Prostate gland (tissue), 2 donors: ENCODE measurements at regions not wholly inside any gene's neighbourhood (a gene's known extent, or its start where the extent isn't known, plus 50 kb on each side); places are given as distances from the start of the nearest gene placed in this dataset.

Experiments
- DNase-seq: peaks from one replicate; pipeline ENCODE4 v3.0.0-alpha.2; 2019; ENCODE audit warnings: low spot score
- H3K27ac ChIP-seq, 2 donors: fragments of 200-600 bp; sonication (generic); 2 replicates each; pipeline ENCODE4 v1.5.1; 2017 to 2019
- H3K27me3 ChIP-seq: fragments of 200-600 bp; sonication (generic); replicated peaks from 2 replicates; pipeline ENCODE4 v1.5.1; 2019; ENCODE audit not compliant: insufficient read depth
- H3K36me3 ChIP-seq, 2 donors: fragments of 200-600 bp; sonication (generic); 1 replicate in 1 of 2; 2 replicates in 1 of 2; pipeline versions ENCODE4 v1.5.1 to v1.8.1; 2017 to 2019
- H3K4me1 ChIP-seq: fragments of 200-600 bp; sonication (generic); replicated peaks from 2 replicates; pipeline ENCODE4 v1.5.1; 2019
- H3K4me3 ChIP-seq, 2 donors: fragments of 200-600 bp; sonication (generic); 2 replicates each; pipeline ENCODE4 v1.5.1; 2017 to 2019
- H3K9me3 ChIP-seq: fragments of 200-600 bp; sonication (generic); 2 replicates; pipeline ENCODE4 v1.5.1; 2017
- CTCF ChIP-seq, 4 experiments: fragments of 200-600 bp in 2 of 4; fragments of 450-650 bp in 2 of 4; sonication (generic) in 2 of 4; IDR thresholded peaks; 1 replicate in 3 of 4; 2 replicates in 1 of 4; pipeline ENCODE4 v1.5.1; 2016 to 2019; ENCODE audit warnings: antibody characterized with exemption in 4 of 4, mild to moderate bottlenecking in 2 of 4, moderate library complexity in 2 of 4
- POLR2A ChIP-seq: fragments of 450-650 bp; IDR thresholded peaks from one replicate; pipeline ENCODE4 v1.6.1; 2016; ENCODE audit warnings: antibody characterized with exemption, mild to moderate bottlenecking
- POLR2AphosphoS5 ChIP-seq: sonication (generic); formaldehyde crosslinking; IDR thresholded peaks from one replicate; pipeline ENCODE4 v1.6.1; 2017; ENCODE audit warnings: antibody characterized with exemption
- WGBS: methylation state at CpG from one replicate; pipeline ENCODE4 v1.1.5; 2018; 5-methylcytosine and 5-hydroxymethylcytosine counted together
- intact Hi-C: fragments of 100-400 bp; cut with DNase I; formaldehyde crosslinking; loops from one replicate; pipeline ENCODE4 v1.14.2; 2022

GRCh38 chr13:56349866-56350265, 790.9 kb upstream of the PRR20A start:
- no peaks in the 10 kb centered on the region for H3K27me3 ChIP-seq
- H3K36me3 ChIP-seq, result no peaks in the 10 kb centered on the region
- no peak overlapping the region for H3K27ac ChIP-seq
- no peaks in the 10 kb centered on the region for H3K9me3 ChIP-seq
- WGBS, result 90% methylated on average over 2 of the region's 2 CpGs
- no peak for TF ChIP-seq POLR2AphosphoS5
- TF ChIP-seq POLR2A, result no peak
- TF ChIP-seq CTCF (IDR thresholded peaks at IDR 0.05), result no peak
- intact Hi-C loops, result no loop called here
- no peak overlapping the region for H3K4me3 ChIP-seq
- no peak for DNase-seq
- no peaks in the 10 kb centered on the region for H3K4me1 ChIP-seq

GRCh38 chr13:56351041-56351440, 789.7 kb upstream of the PRR20A start:
- DNase-seq, result no peak

GRCh38 chr13:56352361-56352760, 788.4 kb upstream of the PRR20A start:
- intact Hi-C loops, result no loop called here
- Histone ChIP-seq H3K36me3 (no peaks in the 10 kb centered on the region), H3K4me1 (no peaks in the 10 kb centered on the region), H3K9me3 (no peaks in the 10 kb centered on the region), H3K27me3 (no peaks in the 10 kb centered on the region), H3K27ac (no peak overlapping the region), H3K4me3 (no peak overlapping the region)
- 44% methylated on average over 4 of the region's 4 CpGs for WGBS
- no peak for DNase-seq
- TF ChIP-seq POLR2AphosphoS5 (no peak), POLR2A (no peak), CTCF (IDR thresholded peaks at IDR 0.05) (no peak)

More at GRCh38 chr13:56351041-56351440, 789.7 kb upstream of the PRR20A start:
- intact Hi-C loops, result no loop called here
- Histone ChIP-seq H3K4me1 (no peaks in the 10 kb centered on the region), H3K27ac (no peak overlapping the region), H3K36me3 (no peaks in the 10 kb centered on the region), H3K27me3 (no peaks in the 10 kb centered on the region), H3K9me3 (no peaks in the 10 kb centered on the region), H3K4me3 (no peak overlapping the region)
- TF ChIP-seq POLR2A, result no peak
- TF ChIP-seq POLR2AphosphoS5, result no peak
- TF ChIP-seq CTCF (IDR thresholded peaks at IDR 0.05), result no peak
- 33% methylated on average over 3 of the region's 3 CpGs for WGBS

GRCh38 chr13:56352901-56353300, 787.8 kb upstream of the PRR20A start:
- TF ChIP-seq CTCF (IDR thresholded peaks at IDR 0.05), result no peak
- TF ChIP-seq POLR2AphosphoS5, result no peak
- no peak for TF ChIP-seq POLR2A
- no peaks in the 10 kb centered on the region for H3K27me3 ChIP-seq
- H3K4me1 ChIP-seq, result no peaks in the 10 kb centered on the region
- H3K27ac ChIP-seq, result no peak overlapping the region
- DNase-seq, result no peak
- H3K4me3 ChIP-seq, result no peak overlapping the region
- intact Hi-C loops, result no loop called here
- no peaks in the 10 kb centered on the region for H3K36me3 ChIP-seq
- H3K9me3 ChIP-seq, result no peaks in the 10 kb centered on the region

GRCh38 chr13:56356690-56357089, 784.0 kb upstream of the PRR20A start:
- DNase-seq, result no peak
- no peaks in the 10 kb centered on the region for H3K27me3 ChIP-seq
- WGBS, result 94% methylated on average over 1 of the region's 1 CpG
- no peaks in the 10 kb centered on the region for H3K36me3 ChIP-seq
- no peak for TF ChIP-seq POLR2A
- no peak for TF ChIP-seq CTCF (IDR thresholded peaks at IDR 0.05)
- TF ChIP-seq POLR2AphosphoS5, result no peak
- no peaks in the 10 kb centered on the region for H3K9me3 ChIP-seq
- H3K4me3 ChIP-seq, result no peak overlapping the region
- H3K27ac ChIP-seq, result no peak overlapping the region
- intact Hi-C loops, result no loop called here
- H3K4me1 ChIP-seq, result no peaks in the 10 kb centered on the region
